SU-DHL-6 (cell line): ENCODE measurements at regions not wholly inside any gene's neighbourhood (a gene's known extent, or its start where the extent isn't known, plus 50 kb on each side); places are given as distances from the start of the nearest gene placed in this dataset.
"Not testable (repeated sequence)": the region's sequence is repeated elsewhere in the genome, so short reads cannot be mapped to it uniquely, and the experiment has no call there.

Experiments
- H2AFZ ChIP-seq: fragments of 200-600 bp; sonication (generic); 2 replicates; pipeline ENCODE4 v1.6.1; 2014; ENCODE audit warnings: low read depth, mild to moderate bottlenecking, moderate library complexity, mixed read lengths, antibody characterized with exemption, low read length; ENCODE audit not compliant: severe bottlenecking
- H3F3A ChIP-seq: fragments of 200-600 bp; shearing (Covaris generic); 2 replicates; pipeline ENCODE4 v1.6.0; 2016; ENCODE audit warnings: antibody characterized with exemption, mild to moderate bottlenecking; ENCODE audit not compliant: insufficient read depth
- H3K27ac ChIP-seq: fragments of 200-600 bp; sonication (generic); 2 replicates; pipeline ENCODE4 v1.5.1; 2016; ENCODE audit warnings: low read depth, mild to moderate bottlenecking, low read length, moderate library complexity, mixed read lengths
- H3K27me3 ChIP-seq: fragments of 200-600 bp; sonication (generic), shearing (Covaris generic); 2 replicates; pipeline ENCODE4 v1.6.0; 2014; ENCODE audit warnings: mild to moderate bottlenecking, low read length
- H3K36me3 ChIP-seq: fragments of 200-600 bp; sonication (generic); 2 replicates; pipeline ENCODE4 v1.6.1; 2014; ENCODE audit warnings: mild to moderate bottlenecking, low read length, mixed read lengths
- H3K4me2 ChIP-seq: fragments of 300-600, 200-600 bp; shearing (Covaris generic), sonication (generic); 2 replicates; pipeline ENCODE4 v1.6.0; 2014; ENCODE audit warnings: low read length, low read depth, mild to moderate bottlenecking; ENCODE audit not compliant: poor library complexity, severe bottlenecking
- H3K4me3 ChIP-seq: fragments of 200-600 bp; sonication (generic); 2 replicates; pipeline ENCODE4 v1.5.1; 2014; ENCODE audit warnings: antibody characterized with exemption, low read length, mild to moderate bottlenecking, mixed read lengths; ENCODE audit not compliant: insufficient read depth, poor library complexity, severe bottlenecking
- H3K79me2 ChIP-seq: fragments of 200-600 bp; sonication (generic); 2 replicates; pipeline ENCODE4 v1.6.1; 2014; ENCODE audit warnings: mild to moderate bottlenecking, low read length, moderate library complexity; ENCODE audit not compliant: insufficient read depth
- H3K9ac ChIP-seq: fragments of 200-600 bp; sonication (generic); 2 replicates; pipeline ENCODE4 v1.7.0; 2014; ENCODE audit warnings: mild to moderate bottlenecking, low read length
- H3K9me2 ChIP-seq: fragments of 200-600 bp; sonication (generic); replicated peaks from 2 replicates; pipeline ENCODE4 v1.6.1; 2014; ENCODE audit warnings: low read length; ENCODE audit not compliant: insufficient read depth
- H3K9me3 ChIP-seq: fragments of 200-600 bp; sonication (generic); 2 replicates; pipeline ENCODE4 v1.6.1; 2014; ENCODE audit warnings: low read length, mixed read lengths; ENCODE audit not compliant: insufficient read depth
- H4K20me1 ChIP-seq: fragments of 200-600 bp; sonication (generic); 2 replicates; pipeline ENCODE4 v1.6.1; 2014; ENCODE audit warnings: low read depth, mild to moderate bottlenecking, antibody characterized with exemption, low read length, moderate library complexity, mixed read lengths
- CTCF ChIP-seq: fragments of 200-600 bp; sonication (generic); IDR thresholded peaks from one replicate; pipeline ENCODE4 v1.5.1; 2017; ENCODE audit warnings: antibody characterized with exemption, mild to moderate bottlenecking, low read length, moderate library complexity; ENCODE audit not compliant: insufficient read depth, poor library complexity, severe bottlenecking
- EZH2phosphoT487 ChIP-seq: fragments of 200-600 bp; sonication (generic), shearing (Covaris generic); conservative IDR thresholded peaks from 2 replicates; pipeline ENCODE4 v1.6.1; 2018; ENCODE audit warnings: mild to moderate bottlenecking, antibody characterized with exemption, low read length, moderate library complexity, mixed read lengths

- Histone ChIP-seq H4K20me1 (no peaks in the 10 kb centered on the region), H3K36me3 (no peaks in the 10 kb centered on the region), H3F3A (no peaks in the 10 kb centered on the region), H3K9ac (no peak overlapping the region), H2AFZ (no peak overlapping the region), H3K79me2 (no peaks in the 10 kb centered on the region), H3K27ac (no peak overlapping the region), H3K9me2 (no peaks in the 10 kb centered on the region), H3K4me3 (no peak overlapping the region), H3K27me3 (no peaks in the 10 kb centered on the region), H3K9me3 (no peaks in the 10 kb centered on the region), H3K4me2 (no peak overlapping the region)
- TF ChIP-seq EZH2phosphoT487: no peak
Measured at GRCh38 chr2:145748927-145749326, 1229.0 kb upstream of the ZEB2 start.

- Histone ChIP-seq H3K9me2 (no peaks in the 10 kb centered on the region), H3F3A (no peaks in the 10 kb centered on the region), H3K27me3 (no peaks in the 10 kb centered on the region), H3K36me3 (no peaks in the 10 kb centered on the region), H3K27ac (no peak overlapping the region), H4K20me1 (no peaks in the 10 kb centered on the region), H3K9ac (no peak overlapping the region), H2AFZ (no peak overlapping the region), H3K4me2 (no peak overlapping the region), H3K4me3 (no peak overlapping the region), H3K9me3 (no peaks in the 10 kb centered on the region), H3K79me2 (no peaks in the 10 kb centered on the region)
- no peak for TF ChIP-seq CTCF
- no peak for TF ChIP-seq EZH2phosphoT487
Measured at GRCh38 chr2:145747715-145748114, 1227.8 kb upstream of the ZEB2 start.

- not testable (repeated sequence) for H2AFZ ChIP-seq, H3K4me2 ChIP-seq, H3F3A ChIP-seq, H3K4me3 ChIP-seq, H3K36me3 ChIP-seq, H3K27ac ChIP-seq, H3K9me3 ChIP-seq, H3K79me2 ChIP-seq, H4K20me1 ChIP-seq, H3K27me3 ChIP-seq, H3K9ac ChIP-seq, H3K9me2 ChIP-seq
Measured at GRCh38 chr2:145745387-145745721, 1225.4 kb upstream of the ZEB2 start.

DNA sequence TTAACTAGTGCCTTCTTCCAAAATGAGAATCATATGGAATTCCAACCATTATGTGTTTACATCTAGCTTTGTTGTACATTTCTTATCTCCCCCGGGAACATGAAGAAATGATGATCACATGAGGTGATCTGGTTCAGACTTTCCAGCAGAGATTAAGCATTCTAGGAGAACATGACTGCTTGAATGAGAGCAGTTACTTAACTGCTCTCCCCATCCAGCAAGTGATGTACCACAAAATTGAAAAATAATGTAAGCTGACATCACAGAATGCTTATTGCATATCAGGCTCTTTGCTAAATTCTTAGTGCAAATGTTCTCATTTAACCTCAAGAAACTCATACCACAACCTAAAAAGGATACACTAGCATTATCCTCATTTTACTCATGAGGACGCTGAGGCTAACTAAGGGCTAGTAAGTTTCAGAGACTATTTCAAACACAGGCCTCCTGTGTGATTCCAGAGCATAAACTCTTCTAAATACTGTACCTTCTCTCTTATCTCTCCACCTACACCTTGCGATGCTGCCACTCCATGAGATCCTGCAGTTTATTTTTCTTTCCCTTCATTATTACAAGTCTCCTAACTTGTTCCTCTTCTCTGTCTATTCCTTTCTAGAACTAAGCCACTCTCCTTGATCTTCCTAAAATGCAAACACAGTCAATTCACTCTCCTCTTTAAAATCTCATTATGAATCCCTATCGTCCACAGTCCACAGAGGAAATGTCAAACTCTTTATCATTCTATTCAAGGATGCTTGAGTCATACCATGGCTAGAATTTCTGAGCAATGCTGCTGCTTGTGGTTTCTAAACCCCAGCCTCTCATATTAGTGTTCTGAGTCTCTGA is 1224.8 kb upstream of the ZEB2 start:
- no peak overlapping the region for H2AFZ ChIP-seq
- no peaks in the 10 kb centered on the region for H3K36me3 ChIP-seq
- H3K27ac ChIP-seq: no peak overlapping the region
- no peak for TF ChIP-seq CTCF
- TF ChIP-seq EZH2phosphoT487: no peak
- no peak overlapping the region for H3K4me2 ChIP-seq
- no peaks in the 10 kb centered on the region for H3K9me3 ChIP-seq
- no peaks in the 10 kb centered on the region for H3F3A ChIP-seq
- no peaks in the 10 kb centered on the region for H3K79me2 ChIP-seq
- no peaks in the 10 kb centered on the region for H4K20me1 ChIP-seq
- H3K27me3 ChIP-seq: no peaks in the 10 kb centered on the region
- no peaks in the 10 kb centered on the region for H3K9me2 ChIP-seq
- no peak overlapping the region for H3K9ac ChIP-seq
- no peak overlapping the region for H3K4me3 ChIP-seq
